A549 (cell line): ENCODE measurements at regions not wholly inside any gene's neighbourhood (a gene's known extent, or its start where the extent isn't known, plus 50 kb on each side); places are given as distances from the start of the nearest gene placed in this dataset.

Source experiments
- ATAC-seq, 2 experiments: fragments of 200-7000 bp in 1 of 2; fragments of >200 bp in 1 of 2; cut with Nextera tagmentation in 1 of 2; cut with Tn5 transposase in 1 of 2; 3 replicates each; pipeline versions ENCODE4 v1.8.0 to v1.9.1; 2018 to 2020; ENCODE audit warnings: mild to moderate bottlenecking in 1 of 2, moderate library complexity in 1 of 2
- CTCF ChIA-PET: fragments of 300-600 bp; sonication (Branson Sonifier 250); formaldehyde crosslinking; extraction: SDS; loops from one replicate; lab custom pipeline; 2021; ENCODE audit warnings: antibody characterized with exemption, inconsistent platforms; lab: Yijun Ruan, JAX
- POLR2A ChIA-PET: fragments of 350-600 bp; formaldehyde crosslinking; extraction: SDS; loops from one replicate; lab custom pipeline; 2021; ENCODE audit warnings: antibody characterized with exemption, inconsistent platforms; lab: Yijun Ruan, JAX
- DNase-seq, 2 experiments: peaks; one replicate each; pipeline versions ENCODE4 v3.0.0 to v3.0.0-alpha.2; 2011 to 2016; ENCODE audit warnings: low read depth in 1 of 2, low spot score in 1 of 2
- FAIRE-seq: peaks from 2 replicates; lab custom pipeline; 2011; peaks lifted over from hg19 to GRCh38; lab: Jason Lieb, UNC
- H3K27ac ChIP-seq, 2 experiments: fragments of >200 bp; sonication (Bioruptor Twin); formaldehyde crosslinking; 3 replicates each; pipeline ENCODE4 v1.5.1; 2016 to 2017
- H3K4me1 ChIP-seq: fragments of >200 bp; sonication (Bioruptor Twin); formaldehyde crosslinking; 3 replicates; pipeline ENCODE4 v1.6.1; 2016
- H3K4me2 ChIP-seq: fragments of >200 bp; sonication (Bioruptor Twin); formaldehyde crosslinking; 3 replicates; pipeline ENCODE4 v1.6.1; 2016
- H3K4me3 ChIP-seq: fragments of >200 bp; sonication (Bioruptor Twin); formaldehyde crosslinking; 3 replicates; pipeline ENCODE4 v1.5.1; 2016
- H3K9me3 ChIP-seq: fragments of >200 bp; sonication (Bioruptor Twin); formaldehyde crosslinking; 3 replicates; pipeline ENCODE4 v1.6.1; 2016
- BHLHE40 ChIP-seq: IDR thresholded peaks from 2 replicates; pipeline ENCODE4 v1.6.1; 2012; ENCODE audit warnings: low read depth, low read length, inconsistent platforms
- CBX8 ChIP-seq: fragments of 200-600 bp; sonication (generic); IDR thresholded peaks from 2 replicates; pipeline ENCODE4 v1.6.1; 2016
- CHD2 ChIP-seq: fragments of 150-350 bp; IDR thresholded peaks from 2 replicates; pipeline ENCODE4 v1.6.1; 2014; ENCODE audit warnings: low read length; ENCODE audit not compliant: partially characterized antibody
- CHD4 ChIP-seq: fragments of 200-600 bp; sonication (generic); IDR thresholded peaks from 2 replicates; pipeline ENCODE4 v1.6.1; 2016; ENCODE audit warnings: antibody characterized with exemption, mild to moderate bottlenecking, borderline replicate concordance
- EHF ChIP-seq: fragments of 250-450 bp; sonication (Bioruptor Pico); IDR thresholded peaks from 2 replicates; pipeline ENCODE4 v1.5.0; 2020; ENCODE audit warnings: mild to moderate bottlenecking
- EHMT2 ChIP-seq: fragments of 200-600 bp; sonication (generic); IDR thresholded peaks from 2 replicates; pipeline ENCODE4 v1.6.1; 2016; ENCODE audit warnings: antibody characterized with exemption, low read depth, mild to moderate bottlenecking, moderate library complexity
- EP300 ChIP-seq, 2 experiments: fragments of >200 bp; sonication (Bioruptor Twin); formaldehyde crosslinking; IDR thresholded peaks; 2 replicates in 1 of 2; 3 replicates in 1 of 2; pipeline ENCODE4 v1.6.1; 2016 to 2017
- FOSB ChIP-seq: fragments of 250-450 bp; sonication (Bioruptor Pico); IDR thresholded peaks from 2 replicates; pipeline ENCODE4 v1.5.0; 2020; ENCODE audit warnings: mild to moderate bottlenecking, moderate library complexity
- FOSL2 ChIP-seq, 2 experiments: fragments of 450-650 bp in 1 of 2; fragments of >200 bp in 1 of 2; sonication (Bioruptor Twin) in 1 of 2; formaldehyde crosslinking; IDR thresholded peaks; 2 replicates each; pipeline versions ENCODE4 v1.5.0 to v1.6.1; 2016 to 2020; ENCODE audit warnings: mild to moderate bottlenecking in 1 of 2, moderate library complexity in 1 of 2
- FOXS1 ChIP-seq: fragments of 250-450 bp; sonication (Bioruptor Pico); IDR thresholded peaks from 2 replicates; pipeline ENCODE4 v1.5.0; 2020; ENCODE audit warnings: mild to moderate bottlenecking, moderate library complexity
- HDAC2 ChIP-seq: fragments of 200-600 bp; sonication (generic); IDR thresholded peaks from 2 replicates; pipeline ENCODE4 v1.6.1; 2016
- HOXB13 ChIP-seq: fragments of 250-450 bp; sonication (Bioruptor Pico); IDR thresholded peaks from 2 replicates; pipeline ENCODE4 v1.5.0; 2020; ENCODE audit warnings: low read depth, mild to moderate bottlenecking, moderate library complexity
- JUNB ChIP-seq: fragments of >200 bp; sonication (Bioruptor Twin); formaldehyde crosslinking; IDR thresholded peaks from 2 replicates; pipeline ENCODE4 v1.6.1; 2016
- KDM5A ChIP-seq: fragments of 200-600 bp; sonication (generic); IDR thresholded peaks from 2 replicates; pipeline ENCODE4 v1.6.1; 2016; ENCODE audit warnings: antibody characterized with exemption, mild to moderate bottlenecking
- MAZ ChIP-seq: fragments of 150-350 bp; IDR thresholded peaks from 2 replicates; pipeline ENCODE4 v1.6.1; 2014; ENCODE audit warnings: antibody characterized with exemption, low read depth, low read length, borderline replicate concordance
- NR3C1 ChIP-seq: fragments of >200 bp; sonication (Bioruptor Twin); formaldehyde crosslinking; IDR thresholded peaks from 3 replicates; pipeline ENCODE4 v1.6.1; 2017
- POLR2A ChIP-seq: IDR thresholded peaks from 2 replicates; pipeline ENCODE4 v1.6.1; 2012; ENCODE audit warnings: mild to moderate bottlenecking, low read length
- POLR2AphosphoS2 ChIP-seq: conservative IDR thresholded peaks from 2 replicates; pipeline ENCODE4 v1.6.1; 2012; ENCODE audit warnings: low read length, improper control_type of control experiment, inconsistent platforms
- RAD21 ChIP-seq, 2 experiments: fragments of >200 bp in 1 of 2; sonication (Bioruptor Twin) in 1 of 2; formaldehyde crosslinking in 1 of 2; IDR thresholded peaks in 1 of 2; conservative IDR thresholded peaks in 1 of 2; 2 replicates in 1 of 2; 3 replicates in 1 of 2; pipeline ENCODE4 v1.6.1; 2012 to 2018; ENCODE audit warnings: inconsistent platforms in 1 of 2
- RNF2 ChIP-seq: fragments of 200-600 bp; sonication (generic); IDR thresholded peaks from 2 replicates; pipeline ENCODE4 v1.6.1; 2016; ENCODE audit warnings: low read depth, mild to moderate bottlenecking, antibody characterized with exemption, moderate library complexity, borderline replicate concordance
- TFCP2L1 ChIP-seq: fragments of 250-450 bp; sonication (Bioruptor Pico); IDR thresholded peaks from 2 replicates; pipeline ENCODE4 v1.5.0; 2021; ENCODE audit warnings: mild to moderate bottlenecking
- TP53 ChIP-seq: fragments of 250-450 bp; sonication (Bioruptor Pico); IDR thresholded peaks from 2 replicates; pipeline ENCODE4 v1.5.0; 2021; ENCODE audit warnings: mild to moderate bottlenecking, moderate library complexity
- ZC3H11A ChIP-seq: fragments of 450-650 bp; IDR thresholded peaks from 2 replicates; pipeline ENCODE4 v1.6.1; 2014; ENCODE audit warnings: antibody characterized with exemption, mild to moderate bottlenecking
- ZSCAN20 ChIP-seq: fragments of 250-450 bp; sonication (Bioruptor Pico); IDR thresholded peaks from 2 replicates; pipeline ENCODE4 v1.8.0; 2022; ENCODE audit warnings: mild to moderate bottlenecking, moderate library complexity
- WGBS: methylation state at CpG from one replicate; pipeline ENCODE4 v1.1.6; 2017; ENCODE audit errors: missing lambda C conversion rate; 5-methylcytosine and 5-hydroxymethylcytosine counted together
- TF ChIP-seq, protein P1 (sequence below): fragments of >200 bp; sonication (Bioruptor Twin); formaldehyde crosslinking; IDR thresholded peaks from 3 replicates; pipeline ENCODE4 v1.6.1; 2016
- TF ChIP-seq, protein P2 (sequence below): fragments of 450-650 bp; IDR thresholded peaks from 2 replicates; pipeline ENCODE4 v1.6.1; 2014; ENCODE audit warnings: antibody characterized with exemption
- TF ChIP-seq, protein P3 (sequence below): fragments of 250-450 bp; sonication (Bioruptor Pico); IDR thresholded peaks from 2 replicates; pipeline ENCODE4 v1.5.0; 2021; ENCODE audit warnings: mild to moderate bottlenecking, moderate library complexity, borderline replicate concordance
- TF ChIP-seq, protein P4 (sequence below): fragments of 150-350 bp; IDR thresholded peaks from 2 replicates; pipeline ENCODE4 v1.6.1; 2014; ENCODE audit warnings: low read depth, mild to moderate bottlenecking, low read length
- TF ChIP-seq, protein P5 (sequence below): fragments of 200-600 bp; sonication (generic); IDR thresholded peaks from 2 replicates; pipeline ENCODE4 v1.6.1; 2016; ENCODE audit warnings: antibody characterized with exemption, mild to moderate bottlenecking, moderate library complexity

DNA sequence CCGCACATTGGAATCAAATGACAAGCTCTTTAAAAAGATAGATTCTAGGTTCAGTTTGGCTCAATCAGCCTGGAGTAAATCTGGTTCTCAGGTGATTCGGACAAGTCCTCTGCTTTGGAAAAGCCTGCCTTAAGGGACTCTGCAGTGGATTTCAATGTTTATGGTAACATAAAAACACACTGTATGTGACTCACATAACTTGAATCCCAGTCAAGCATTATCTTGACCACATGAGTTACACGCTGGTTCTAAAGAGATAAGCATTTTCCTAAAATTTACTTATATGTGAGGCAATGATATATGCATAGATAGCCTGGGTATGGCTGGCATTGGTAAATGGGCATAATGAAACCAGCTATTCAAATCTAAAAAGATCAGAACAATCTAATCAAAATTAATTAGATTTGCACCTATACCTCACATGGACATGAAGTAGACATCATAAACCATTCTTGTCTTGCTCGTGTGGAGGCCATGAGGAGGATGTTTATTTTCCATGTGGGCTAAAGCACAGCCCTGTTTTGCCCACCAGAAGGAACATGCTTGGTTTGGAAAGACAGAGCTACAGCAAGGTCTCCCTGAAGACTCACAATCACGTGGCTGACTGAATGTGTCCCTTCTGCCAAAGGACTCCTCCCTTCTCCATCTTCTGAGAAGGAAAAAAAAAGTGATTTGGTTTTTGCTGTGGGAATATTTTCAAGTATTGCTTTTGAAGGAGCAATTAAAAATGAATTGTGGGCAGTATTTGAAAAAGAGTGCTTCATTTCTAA lies 351.7 kb downstream of the DIRAS2 start:
- CTCF ChIA-PET, result interaction anchor here (0.6 kb wide), 1 partner anchor 605 kb away, joined by 4 read pairs; no protein-coding TSS in a partner anchor
- POLR2A ChIA-PET, result no interaction called here

DNA sequence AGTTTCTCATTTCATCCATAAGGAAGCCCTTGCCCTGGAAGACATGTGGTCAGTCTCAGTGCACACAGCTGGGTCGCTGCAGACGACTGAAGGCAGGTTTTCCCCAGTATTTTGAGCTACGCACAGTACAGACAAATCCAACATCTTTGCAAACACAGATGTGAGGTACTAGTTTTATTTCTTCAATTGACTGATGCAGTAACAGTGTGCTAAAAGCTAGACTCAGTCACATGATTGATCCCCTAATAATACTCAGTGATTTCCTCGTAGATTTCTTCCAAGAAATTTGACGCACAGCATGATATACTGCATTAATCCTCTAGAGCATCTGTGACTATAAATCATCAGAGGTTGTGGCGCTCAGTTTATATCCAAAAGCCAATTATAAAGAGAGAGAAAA lies 346.1 kb downstream of the DIRAS2 start:
- Histone ChIP-seq H3K4me1 (peaks cover 11% of the 10 kb centered on the region), H3K27ac (no peak overlapping the region), H3K4me2 (no peak overlapping the region), H3K9me3 (no peaks in the 10 kb centered on the region), H3K4me3 (no peak overlapping the region)
- CTCF ChIA-PET, result no interaction called here
- 62% methylated on average over 6 of the region's 6 CpGs for WGBS
- DNase-seq (no peak), FAIRE-seq (no peak), ATAC-seq (no peak)
- POLR2A ChIA-PET, result no interaction called here
- TF ChIP-seq NR3C1, result no peak
- TF ChIP-seq HOXB13 (CRISPR knock-in tag), result no peak
- no peak for TF ChIP-seq KDM5A
- TF ChIP-seq FOXS1 (CRISPR knock-in tag), result no peak
- TF ChIP-seq POLR2AphosphoS2, result no peak
- TF ChIP-seq ZC3H11A, result no peak
- TF ChIP-seq HDAC2, result no peak
- no peak for TF ChIP-seq MAZ
- no peak for TF ChIP-seq POLR2A
- TF ChIP-seq, protein P1, sequence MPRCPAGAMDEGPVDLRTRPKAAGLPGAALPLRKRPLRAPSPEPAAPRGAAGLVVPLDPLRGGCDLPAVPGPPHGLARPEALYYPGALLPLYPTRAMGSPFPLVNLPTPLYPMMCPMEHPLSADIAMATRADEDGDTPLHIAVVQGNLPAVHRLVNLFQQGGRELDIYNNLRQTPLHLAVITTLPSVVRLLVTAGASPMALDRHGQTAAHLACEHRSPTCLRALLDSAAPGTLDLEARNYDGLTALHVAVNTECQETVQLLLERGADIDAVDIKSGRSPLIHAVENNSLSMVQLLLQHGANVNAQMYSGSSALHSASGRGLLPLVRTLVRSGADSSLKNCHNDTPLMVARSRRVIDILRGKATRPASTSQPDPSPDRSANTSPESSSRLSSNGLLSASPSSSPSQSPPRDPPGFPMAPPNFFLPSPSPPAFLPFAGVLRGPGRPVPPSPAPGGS, result no peak
- no peak for TF ChIP-seq TFCP2L1 (CRISPR knock-in tag)
- TF ChIP-seq, protein P2, sequence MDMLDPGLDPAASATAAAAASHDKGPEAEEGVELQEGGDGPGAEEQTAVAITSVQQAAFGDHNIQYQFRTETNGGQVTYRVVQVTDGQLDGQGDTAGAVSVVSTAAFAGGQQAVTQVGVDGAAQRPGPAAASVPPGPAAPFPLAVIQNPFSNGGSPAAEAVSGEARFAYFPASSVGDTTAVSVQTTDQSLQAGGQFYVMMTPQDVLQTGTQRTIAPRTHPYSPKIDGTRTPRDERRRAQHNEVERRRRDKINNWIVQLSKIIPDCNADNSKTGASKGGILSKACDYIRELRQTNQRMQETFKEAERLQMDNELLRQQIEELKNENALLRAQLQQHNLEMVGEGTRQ, result no peak
- no peak for TF ChIP-seq JUNB

More for the DNA sequence above, 351.7 kb downstream of the DIRAS2 start:
- WGBS, result 57% methylated on average over 5 of the region's 5 CpGs
- DNase-seq, result no peak
- Histone ChIP-seq H3K4me2 (no peak overlapping the region), H3K4me1 (0 out of 3 replicates have a peak, but pooled peaks cover 3% of the 10 kb centered on the region)
- TF ChIP-seq EP300 (IDR thresholded peaks at IDR 0.05) (no peak), RAD21 (conservative IDR thresholded peaks at IDR 0.05 in 1 of 2, IDR thresholded peaks at IDR 0.05 in 1 of 2) (no peak), EHF (CRISPR knock-in tag) (no peak), HDAC2 (no peak), CBX8 (no peak), ZSCAN20 (CRISPR knock-in tag) (no peak), BHLHE40 (no peak), CHD4 (no peak), FOSB (CRISPR knock-in tag) (no peak), FOSL2 (IDR thresholded peaks at IDR 0.05) (no peak), FOSL2 (CRISPR knock-in tag; IDR thresholded peaks at IDR 0.05) (no peak), CHD2 (no peak), TP53 (CRISPR knock-in tag) (no peak), EHMT2 (no peak), MAZ (no peak), RNF2 (no peak)
- TF ChIP-seq, protein P3, sequence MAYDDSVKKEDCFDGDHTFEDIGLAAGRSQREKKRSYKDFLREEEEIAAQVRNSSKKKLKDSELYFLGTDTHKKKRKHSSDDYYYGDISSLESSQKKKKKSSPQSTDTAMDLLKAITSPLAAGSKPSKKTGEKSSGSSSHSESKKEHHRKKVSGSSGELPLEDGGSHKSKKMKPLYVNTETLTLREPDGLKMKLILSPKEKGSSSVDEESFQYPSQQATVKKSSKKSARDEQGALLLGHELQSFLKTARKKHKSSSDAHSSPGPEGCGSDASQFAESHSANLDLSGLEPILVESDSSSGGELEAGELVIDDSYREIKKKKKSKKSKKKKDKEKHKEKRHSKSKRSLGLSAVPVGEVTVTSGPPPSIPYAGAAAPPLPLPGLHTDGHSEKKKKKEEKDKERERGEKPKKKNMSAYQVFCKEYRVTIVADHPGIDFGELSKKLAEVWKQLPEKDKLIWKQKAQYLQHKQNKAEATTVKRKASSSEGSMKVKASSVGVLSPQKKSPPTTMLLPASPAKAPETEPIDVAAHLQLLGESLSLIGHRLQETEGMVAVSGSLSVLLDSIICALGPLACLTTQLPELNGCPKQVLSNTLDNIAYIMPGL (CRISPR knock-in tag), result no peak
- TF ChIP-seq, protein P4, sequence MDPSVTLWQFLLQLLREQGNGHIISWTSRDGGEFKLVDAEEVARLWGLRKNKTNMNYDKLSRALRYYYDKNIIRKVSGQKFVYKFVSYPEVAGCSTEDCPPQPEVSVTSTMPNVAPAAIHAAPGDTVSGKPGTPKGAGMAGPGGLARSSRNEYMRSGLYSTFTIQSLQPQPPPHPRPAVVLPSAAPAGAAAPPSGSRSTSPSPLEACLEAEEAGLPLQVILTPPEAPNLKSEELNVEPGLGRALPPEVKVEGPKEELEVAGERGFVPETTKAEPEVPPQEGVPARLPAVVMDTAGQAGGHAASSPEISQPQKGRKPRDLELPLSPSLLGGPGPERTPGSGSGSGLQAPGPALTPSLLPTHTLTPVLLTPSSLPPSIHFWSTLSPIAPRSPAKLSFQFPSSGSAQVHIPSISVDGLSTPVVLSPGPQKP, result no peak
- TF ChIP-seq, protein P5, sequence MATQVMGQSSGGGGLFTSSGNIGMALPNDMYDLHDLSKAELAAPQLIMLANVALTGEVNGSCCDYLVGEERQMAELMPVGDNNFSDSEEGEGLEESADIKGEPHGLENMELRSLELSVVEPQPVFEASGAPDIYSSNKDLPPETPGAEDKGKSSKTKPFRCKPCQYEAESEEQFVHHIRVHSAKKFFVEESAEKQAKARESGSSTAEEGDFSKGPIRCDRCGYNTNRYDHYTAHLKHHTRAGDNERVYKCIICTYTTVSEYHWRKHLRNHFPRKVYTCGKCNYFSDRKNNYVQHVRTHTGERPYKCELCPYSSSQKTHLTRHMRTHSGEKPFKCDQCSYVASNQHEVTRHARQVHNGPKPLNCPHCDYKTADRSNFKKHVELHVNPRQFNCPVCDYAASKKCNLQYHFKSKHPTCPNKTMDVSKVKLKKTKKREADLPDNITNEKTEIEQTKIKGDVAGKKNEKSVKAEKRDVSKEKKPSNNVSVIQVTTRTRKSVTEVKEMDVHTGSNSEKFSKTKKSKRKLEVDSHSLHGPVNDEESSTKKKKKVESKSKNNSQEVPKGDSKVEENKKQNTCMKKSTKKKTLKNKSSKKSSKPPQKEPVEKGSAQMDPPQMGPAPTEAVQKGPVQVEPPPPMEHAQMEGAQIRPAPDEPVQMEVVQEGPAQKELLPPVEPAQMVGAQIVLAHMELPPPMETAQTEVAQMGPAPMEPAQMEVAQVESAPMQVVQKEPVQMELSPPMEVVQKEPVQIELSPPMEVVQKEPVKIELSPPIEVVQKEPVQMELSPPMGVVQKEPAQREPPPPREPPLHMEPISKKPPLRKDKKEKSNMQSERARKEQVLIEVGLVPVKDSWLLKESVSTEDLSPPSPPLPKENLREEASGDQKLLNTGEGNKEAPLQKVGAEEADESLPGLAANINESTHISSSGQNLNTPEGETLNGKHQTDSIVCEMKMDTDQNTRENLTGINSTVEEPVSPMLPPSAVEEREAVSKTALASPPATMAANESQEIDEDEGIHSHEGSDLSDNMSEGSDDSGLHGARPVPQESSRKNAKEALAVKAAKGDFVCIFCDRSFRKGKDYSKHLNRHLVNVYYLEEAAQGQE, result no peak
- TF ChIP-seq, all 56 proteins: peak for 0
- ATAC-seq, result no peak
- Histone ChIP-seq H3K4me3 (no peak overlapping the region), H3K9me3 (no peaks in the 10 kb centered on the region), H3K27ac (no peak overlapping the region)
- no peak for FAIRE-seq
